GM21786 (cell line): ENCODE measurements at regions not wholly inside any gene's neighbourhood (a gene's known extent, or its start where the extent isn't known, plus 50 kb on each side); places are given as distances from the start of the nearest gene placed in this dataset.
A peak's percentile ranks its signal among the peaks of the same experiment; 100 is the strongest.

ENCODE experiments used
- ATAC-seq: cut with Tn5 transposase; IDR thresholded peaks from one replicate; pipeline ENCODE4 v1.9.1; 2021; ENCODE audit not compliant: unreplicated experiment

DNA sequence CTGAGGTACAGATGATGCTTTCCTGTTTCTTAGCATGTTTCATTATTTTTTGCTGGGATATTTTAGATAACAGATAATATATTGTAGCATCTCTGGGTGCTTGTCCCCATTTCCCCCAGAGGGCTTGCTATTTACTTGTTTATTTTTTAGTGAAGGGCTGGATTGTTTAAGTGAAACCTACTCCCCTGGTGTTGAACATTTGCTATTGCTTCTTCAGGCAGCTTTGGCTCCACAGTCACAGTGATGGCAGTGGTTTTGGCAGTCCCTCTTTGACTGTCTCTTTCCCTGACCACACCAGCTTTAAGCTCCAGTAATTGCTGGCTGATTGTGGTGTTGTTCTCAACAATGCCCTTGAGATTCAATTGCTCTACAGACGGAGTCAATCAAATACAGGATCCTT lies 128.9 kb downstream of the KLF13 start:
- no peak for ATAC-seq

DNA sequence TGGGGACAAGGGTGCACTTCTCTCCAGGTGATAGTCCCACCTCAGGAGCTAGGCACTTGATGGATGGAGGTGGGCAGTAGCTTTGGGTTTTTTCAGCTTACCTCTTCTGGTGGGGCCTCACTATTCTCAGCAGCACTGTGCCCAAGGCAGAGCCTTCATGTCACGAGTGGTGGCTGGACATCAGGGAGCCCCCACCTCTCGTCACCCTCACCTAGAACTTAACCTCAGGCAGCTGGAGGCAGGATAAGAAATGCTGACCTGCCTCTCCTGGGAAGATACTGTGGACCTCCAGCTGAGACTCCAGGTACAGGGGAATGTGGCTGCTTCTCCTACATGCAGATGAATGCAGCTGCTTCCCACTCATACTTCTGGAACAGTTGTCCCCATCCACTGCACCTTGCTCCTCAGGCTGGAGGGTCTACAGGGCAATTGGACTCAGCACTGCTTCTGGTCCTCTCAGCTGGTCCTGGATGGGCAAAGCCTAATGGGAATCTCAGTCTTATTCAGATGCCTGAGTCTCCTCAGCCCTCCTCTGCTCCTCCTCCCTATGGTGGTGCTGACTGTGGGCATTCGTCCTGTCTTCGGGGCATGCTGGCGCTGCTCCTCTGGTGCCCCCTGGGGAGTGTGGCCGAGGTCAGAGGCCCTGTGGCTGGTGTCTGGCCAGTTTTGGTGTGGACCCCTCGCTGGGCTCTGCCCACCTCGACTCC lies 129.9 kb downstream of the KLF13 start:
- no peak for ATAC-seq

- ATAC-seq: no peak
Measured at GRCh38 chr15:31457161-31457560, 130.5 kb downstream of the KLF13 start.

GRCh38 chr15:31457631-31458526 lies 131.2 kb downstream of the KLF13 start:
- no peak for ATAC-seq

DNA sequence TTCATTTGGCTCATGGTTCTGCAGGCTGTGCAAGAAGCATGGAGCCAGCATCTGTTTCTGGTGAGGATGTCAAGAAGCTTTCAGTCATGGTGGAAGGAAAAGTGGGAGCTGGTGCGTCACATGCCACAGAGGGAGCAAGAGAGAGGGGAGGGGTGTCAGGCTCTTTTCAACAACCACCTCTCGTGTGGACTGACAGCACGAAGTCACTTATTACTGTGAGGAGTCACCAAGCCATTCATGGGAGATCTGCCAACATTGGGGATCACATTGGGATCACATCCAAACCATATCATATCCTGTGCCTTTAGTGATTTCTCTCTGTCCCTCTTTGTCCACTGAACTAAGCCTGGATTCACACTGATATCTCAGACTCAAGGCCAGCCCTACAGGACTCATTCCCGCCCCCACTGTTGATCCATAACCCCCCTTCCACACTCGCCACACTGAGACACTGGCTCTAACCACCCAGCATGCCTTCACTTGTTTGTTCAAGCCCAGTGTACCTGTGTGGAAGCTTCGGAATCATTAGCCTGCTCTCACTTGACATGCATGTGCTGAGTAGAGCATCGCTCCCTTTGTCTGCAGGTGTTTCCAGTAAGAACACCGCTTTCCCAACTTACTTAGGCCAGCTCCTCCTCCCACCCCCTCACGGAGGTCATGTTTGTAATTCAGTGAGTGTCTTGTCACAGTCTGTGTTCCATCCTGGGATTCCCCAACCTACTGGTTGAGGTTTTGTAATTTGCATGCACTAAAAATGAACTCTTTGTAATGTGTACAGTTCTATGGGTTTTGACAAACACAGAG lies 132.2 kb downstream of the KLF13 start:
- peak; percentile 98 for ATAC-seq

DNA sequence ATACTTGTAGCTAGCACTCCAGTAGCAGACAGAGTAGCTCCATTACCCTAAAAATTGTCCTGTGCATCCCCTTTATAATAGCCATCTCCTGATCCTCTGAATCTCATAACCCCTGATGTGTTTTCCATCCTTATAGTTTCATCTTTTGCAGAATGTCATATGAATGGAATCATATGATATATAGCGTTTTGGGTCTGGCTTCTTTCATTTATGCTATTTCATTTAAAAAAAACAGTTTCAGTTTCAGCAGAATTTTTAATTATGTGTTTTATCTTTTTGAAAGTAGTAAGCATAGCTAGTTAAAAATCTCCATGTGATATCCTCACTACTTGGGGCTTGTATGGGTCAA lies 132.7 kb downstream of the KLF13 start:
- ATAC-seq: no peak

- ATAC-seq: no peak
Measured at GRCh38 chr15:31461375-31461774, 134.7 kb downstream of the KLF13 start.

GRCh38 chr15:31461911-31462480 lies 135.4 kb downstream of the KLF13 start:
- no peak for ATAC-seq

GRCh38 chr15:31463521-31464102 lies 137.0 kb downstream of the KLF13 start:
- no peak for ATAC-seq

DNA sequence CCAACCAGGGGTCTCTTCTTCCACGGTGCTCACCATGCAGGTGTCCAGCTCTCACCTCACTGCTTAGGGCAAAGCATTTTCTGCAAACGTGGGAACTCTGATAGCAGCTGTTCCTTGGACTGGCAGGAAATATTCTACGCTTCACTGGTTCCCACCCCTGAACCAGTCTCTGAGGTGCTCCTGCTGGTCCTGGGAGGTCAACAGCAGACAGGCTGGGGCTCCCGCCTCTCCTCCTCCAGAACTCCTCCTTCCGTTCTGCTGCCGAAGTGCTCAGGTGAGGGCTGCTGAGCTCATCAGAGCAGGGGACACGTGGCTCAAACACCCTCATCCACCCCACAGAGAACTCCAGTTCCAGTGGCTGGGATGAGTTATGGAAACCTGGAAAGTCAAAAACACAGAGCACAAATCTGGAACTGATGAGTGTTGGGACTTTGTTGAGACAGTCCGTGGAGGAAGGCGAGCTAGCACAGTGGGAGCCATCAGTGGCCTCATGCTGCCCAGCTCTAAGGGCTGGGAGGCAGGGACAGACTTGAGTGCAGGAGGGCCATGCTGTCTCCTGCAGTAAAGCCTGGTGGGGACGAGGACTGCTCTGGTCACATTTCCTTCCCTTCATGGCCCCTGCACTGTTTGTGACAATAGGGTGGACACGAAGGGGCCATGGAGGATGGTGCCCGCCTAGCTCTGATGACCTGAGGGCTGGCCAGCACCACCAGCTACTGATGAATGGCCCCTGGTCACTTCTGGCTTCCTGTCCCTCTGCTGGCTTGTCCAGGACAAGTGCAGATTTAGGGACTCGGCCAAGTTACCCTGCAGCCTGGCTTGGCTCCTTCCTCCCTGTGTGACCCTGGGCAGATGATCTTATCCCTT lies 137.8 kb downstream of the KLF13 start:
- no peak for ATAC-seq

GRCh38 chr15:31465083-31465955 lies 138.7 kb downstream of the KLF13 start:
- no peak for ATAC-seq

GRCh38 chr15:31467361-31467760 lies 140.7 kb downstream of the KLF13 start:
- ATAC-seq: no peak

DNA sequence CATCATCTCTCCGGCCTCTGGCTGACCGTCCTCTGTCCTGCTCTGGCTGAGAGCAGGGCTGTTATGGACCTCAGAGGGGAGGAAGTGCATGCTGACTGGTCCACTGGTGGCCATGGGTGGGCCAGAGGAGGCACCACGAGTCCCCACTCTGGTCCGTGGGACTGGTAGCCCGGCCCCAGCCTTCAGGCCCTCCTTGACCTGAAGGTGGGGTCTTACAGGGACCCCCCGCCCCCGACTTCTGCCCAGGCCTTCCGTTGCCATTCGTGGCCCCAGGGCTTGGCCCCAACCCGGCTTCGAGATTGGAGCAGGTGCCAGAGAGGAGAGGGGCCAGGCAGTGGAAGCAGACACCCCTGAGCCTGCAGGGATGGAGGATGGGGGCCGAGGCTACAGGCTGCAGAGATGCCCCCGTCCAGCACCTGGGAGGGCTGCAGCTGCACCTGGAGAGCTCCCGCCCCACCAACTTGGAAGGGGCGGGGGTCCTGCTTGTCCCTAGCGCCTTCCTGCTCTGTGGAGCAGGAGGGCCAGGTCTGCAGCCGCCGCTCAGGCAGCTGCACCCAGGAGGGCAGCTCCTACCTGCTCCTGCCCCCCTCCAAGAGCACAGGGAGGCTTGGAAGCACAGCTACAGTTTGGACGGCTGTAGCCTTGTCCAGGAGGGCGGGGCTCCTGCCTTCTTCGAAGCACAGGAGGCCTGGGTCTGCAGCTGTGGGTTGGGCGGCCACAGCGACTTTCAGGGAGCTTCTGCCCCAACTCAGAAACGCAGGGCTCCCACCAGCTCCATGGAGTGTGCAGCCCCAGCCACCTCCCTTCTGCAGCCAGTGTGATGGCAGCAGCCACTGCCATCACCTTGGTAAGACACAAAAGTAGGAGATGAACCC lies 142.5 kb downstream of the KLF13 start:
- no peak for ATAC-seq

GRCh38 chr15:31469786-31470525 lies 143.3 kb downstream of the KLF13 start:
- ATAC-seq: no peak

DNA sequence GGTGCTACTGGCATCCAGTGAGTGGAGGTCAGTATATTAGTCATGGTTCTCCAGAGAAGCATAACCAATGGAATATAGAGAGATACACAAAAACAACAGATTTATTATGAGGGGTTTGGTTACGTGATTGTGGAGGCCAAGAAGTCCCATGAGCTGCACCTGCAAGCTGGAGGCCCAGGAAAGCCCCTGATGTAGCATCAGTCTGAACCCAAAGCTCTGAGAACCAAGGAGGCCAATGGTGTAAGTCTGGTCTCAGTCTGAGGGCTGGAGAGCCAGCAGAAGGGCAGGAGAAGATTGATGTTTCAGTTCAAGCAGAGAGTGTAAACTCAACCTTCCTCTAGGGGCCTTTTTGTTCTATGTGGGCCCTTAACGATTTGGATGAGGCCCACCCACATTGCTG lies 144.1 kb downstream of the KLF13 start:
- no peak for ATAC-seq

- ATAC-seq: no peak
Measured at GRCh38 chr15:31471731-31472430, 145.2 kb downstream of the KLF13 start.
